NCI-H446 treated with DMSO at 0.1 percent for 48 hours (cell line): ENCODE measurements at regions not wholly inside any gene's neighbourhood (a gene's known extent, or its start where the extent isn't known, plus 50 kb on each side); places are given as distances from the start of the nearest gene placed in this dataset.
"Not testable (repeated sequence)": the region's sequence is repeated elsewhere in the genome, so short reads cannot be mapped to it uniquely, and the experiment has no call there.

Experiments
- DNase-seq: peaks from one replicate; lab custom pipeline; 2025; lab: John Stamatoyannopoulos, UW

DNA sequence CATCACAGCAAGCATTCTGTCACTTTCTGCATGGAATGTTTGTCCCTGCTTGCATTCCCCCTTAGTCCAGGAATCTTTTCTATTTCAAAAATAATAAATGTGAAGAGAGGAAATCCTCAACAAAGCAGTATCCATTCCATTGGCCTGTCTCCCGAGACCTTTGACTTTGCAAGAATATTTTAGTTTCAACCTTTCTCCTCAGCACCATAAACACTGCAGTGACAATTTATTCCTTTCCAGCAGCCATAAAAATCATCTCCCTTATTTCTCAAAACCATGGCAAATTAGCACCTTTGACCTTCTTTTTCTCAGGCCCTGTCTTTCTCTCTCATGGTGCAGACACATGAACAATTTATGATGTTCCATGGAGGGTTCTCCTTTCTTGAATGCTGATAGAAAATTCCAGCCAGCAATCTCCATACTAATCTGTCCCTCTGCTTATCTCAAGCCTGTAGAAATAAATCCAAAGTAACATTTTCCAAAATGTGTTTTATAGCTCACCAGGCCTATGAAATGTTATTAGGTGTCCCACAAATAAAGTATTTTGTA lies 352.1 kb upstream of the CCL2 start:
- DNase-seq: no peak

DNA sequence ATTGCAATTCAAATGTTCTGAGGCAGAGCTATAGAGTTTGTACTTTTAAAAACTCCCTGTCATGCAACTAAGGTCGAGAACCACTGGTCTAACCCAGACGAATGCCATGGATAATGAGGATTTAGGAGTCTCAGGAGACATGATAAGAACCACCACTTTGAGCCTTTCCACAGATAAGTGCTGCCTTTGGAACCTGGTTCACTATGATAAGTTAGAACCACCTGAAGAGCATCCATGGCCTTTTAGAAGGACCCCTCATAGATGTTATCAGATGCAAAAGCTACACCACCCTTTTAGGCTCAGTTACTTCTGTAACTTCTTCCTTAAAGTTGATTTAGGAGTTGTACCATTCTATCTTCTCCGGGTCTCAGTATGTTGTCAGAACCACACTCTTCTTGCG lies 350.6 kb upstream of the CCL2 start:
- no peak for DNase-seq

DNA sequence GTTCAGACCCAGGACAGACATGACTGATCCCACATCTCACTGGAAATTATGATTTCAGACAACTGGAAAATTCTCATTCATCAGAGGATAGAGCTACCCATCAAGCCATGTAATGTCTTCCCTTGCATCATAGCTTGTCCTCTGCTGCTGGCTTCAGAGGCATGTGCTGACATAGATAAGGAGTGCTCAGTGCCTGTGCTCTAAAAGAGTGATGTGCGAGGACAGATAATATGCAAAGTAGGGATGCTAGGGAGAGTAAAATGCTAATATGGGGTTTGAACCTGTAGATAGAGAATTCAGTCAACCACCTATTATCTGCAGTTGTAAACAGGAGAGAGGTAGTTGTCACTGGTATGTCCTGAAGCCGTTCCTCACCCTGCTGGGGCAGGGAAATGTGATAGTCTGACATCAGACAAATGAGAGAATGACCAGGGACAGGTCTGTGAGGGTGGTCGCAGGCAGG lies 349.7 kb upstream of the CCL2 start:
- DNase-seq: no peak

DNA sequence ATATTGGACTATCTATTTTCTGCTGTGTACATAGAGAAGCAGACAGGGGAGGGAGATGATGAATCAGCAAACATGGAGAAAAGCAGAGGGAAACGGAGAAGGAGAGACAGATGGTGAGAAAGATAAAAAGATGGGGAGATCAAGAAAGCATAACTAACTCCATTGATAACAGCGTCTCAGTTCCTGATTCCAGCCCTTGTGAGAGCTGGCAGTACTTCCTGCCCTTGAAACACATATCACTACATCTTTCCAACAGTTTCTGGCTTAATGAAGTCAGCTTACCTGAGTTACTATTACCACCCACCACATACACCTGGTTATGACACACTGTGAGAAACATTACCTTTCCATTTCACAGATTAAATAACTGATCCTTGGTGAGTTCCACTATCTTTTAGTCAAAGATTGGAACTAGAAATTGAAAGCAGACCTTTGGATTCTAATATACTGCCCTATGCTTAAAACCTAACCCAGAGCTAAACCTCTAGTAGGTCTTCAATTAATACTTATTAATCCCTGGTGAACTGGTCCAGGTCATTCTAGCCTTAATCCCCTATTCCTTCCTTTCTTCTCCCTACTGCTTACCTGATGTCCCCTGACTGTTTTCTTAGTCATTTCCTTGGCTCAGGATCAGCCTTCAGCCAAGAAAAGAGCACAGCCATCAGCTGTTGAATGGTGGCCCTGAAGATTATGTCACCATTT lies 346.6 kb upstream of the CCL2 start:
- no peak for DNase-seq

DNA sequence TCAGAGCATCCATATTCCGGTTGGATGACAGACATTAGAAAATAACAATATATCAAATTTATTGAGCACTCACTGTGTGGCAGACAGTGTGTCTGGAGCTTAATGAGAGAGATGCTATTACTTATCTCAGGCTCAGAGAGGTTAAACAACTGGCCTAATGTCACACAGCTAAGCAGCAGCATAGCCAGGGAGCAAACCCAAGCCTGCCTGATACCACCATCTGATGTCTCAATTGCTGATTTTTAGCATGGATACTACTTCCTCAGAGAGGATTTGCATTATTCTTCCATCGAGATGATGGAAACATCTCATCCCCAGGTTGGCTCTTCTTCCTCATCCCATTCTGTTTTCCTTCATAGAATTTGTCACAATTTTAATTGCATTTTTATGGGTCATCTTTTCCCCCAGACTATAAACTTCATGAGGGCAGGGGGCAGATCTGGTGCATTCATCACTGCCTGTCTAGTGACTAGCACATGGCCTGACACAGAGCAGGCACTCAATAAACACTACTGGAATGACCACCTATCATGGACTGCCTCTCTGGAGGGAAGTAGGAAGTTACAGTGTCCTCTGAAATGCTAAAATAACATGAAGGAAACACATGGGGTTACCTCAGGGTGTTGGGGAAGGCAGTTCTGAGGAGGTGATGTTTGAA lies 344.8 kb upstream of the CCL2 start:
- DNase-seq: no peak

DNA sequence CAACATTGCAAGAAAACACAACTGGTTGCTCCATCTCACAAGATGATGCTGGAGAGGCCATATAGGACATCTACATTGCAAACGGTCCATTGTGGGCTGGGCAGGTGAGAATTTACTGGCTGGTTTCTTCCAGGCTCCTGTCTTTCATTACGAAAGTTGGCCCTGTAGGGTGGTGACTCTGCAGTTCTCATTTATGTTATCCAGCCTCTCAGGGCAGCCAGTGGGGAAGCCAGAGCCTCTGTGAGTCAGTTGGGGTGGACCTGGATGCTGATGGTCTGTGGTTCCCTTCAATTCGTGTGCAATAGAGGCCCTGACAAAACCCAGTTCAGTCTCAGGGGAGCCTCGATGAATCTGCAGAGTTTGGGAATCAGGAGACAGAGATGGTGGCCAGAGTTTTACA lies 341.0 kb upstream of the CCL2 start:
- no peak for DNase-seq

DNA sequence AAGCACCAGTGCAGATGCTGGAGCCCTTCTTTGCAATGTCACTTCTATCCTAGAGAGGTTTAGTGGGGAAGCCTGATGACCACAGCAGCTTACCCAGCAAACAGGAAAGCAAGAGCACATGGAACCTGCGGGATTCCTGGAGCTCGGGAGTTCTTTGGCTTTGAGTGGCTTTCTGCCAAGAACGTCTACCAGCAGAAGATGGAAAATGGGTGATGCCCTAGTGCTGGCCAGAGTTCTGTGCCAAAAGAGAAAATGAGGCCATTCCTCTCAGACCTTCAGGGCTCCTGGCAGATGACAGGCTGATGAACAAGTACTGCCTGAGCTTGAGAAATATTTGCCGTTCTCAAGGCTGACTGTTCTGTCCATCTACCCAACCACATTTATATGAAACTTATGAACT lies 332.1 kb upstream of the CCL2 start:
- no peak for DNase-seq

DNA sequence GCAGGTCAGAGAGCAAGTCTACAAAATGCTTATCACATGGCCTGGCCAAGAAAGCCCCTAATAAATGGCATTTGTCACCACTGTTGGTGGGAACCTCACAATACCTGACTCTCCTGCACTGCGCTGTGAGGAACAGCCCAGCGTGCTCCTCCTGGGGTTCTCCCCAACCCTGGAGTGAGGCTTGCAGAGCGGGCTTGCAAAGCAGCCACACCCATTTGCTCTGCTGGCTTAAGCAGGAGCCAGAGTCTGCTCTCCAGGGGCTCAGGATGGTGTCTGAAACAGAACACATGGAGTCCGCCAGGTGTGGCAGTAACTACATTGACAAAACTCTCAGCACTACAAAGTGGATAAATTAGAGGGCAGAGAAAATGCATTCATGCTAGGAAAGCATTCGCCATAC lies 331.0 kb upstream of the CCL2 start:
- DNase-seq: no peak

DNA sequence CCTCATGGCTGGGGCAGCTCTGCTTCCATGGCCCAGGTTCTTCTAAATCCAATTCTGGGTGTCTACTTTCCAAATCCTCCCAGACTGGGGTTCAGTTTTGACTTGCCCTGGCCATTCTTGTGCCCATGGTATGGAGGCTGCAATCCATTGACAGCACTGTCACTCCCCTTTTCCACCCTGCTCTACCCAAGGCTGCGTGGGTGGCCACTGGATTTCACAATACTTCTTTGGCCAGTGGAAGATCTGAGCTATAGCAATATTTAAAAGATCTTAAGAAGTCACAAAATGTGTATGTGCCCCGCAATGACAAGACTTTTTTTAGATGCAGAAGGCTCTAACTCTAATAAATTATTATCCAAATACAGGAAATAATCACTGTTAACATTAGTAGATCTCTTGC lies 329.4 kb upstream of the CCL2 start:
- no peak for DNase-seq

DNA sequence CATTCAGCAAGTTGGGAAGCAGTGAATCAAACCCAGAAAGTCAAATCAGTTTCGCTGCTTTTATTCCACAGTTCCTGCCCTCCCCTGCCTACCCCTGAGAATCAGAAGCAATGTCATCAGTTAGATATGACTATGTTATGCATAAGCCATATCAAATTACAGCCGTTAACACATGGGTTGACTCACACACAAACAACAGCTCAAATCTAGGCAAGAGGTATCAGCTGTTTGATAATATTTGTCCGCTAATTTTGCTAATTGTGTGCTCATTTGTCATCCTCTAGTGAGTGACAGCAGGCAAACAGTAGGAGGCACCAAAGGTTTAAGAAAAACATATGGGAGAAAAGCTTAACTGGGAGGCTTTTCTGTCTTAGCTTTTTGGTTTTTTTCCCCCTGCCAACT lies 327.4 kb upstream of the CCL2 start:
- DNase-seq: no peak

DNA sequence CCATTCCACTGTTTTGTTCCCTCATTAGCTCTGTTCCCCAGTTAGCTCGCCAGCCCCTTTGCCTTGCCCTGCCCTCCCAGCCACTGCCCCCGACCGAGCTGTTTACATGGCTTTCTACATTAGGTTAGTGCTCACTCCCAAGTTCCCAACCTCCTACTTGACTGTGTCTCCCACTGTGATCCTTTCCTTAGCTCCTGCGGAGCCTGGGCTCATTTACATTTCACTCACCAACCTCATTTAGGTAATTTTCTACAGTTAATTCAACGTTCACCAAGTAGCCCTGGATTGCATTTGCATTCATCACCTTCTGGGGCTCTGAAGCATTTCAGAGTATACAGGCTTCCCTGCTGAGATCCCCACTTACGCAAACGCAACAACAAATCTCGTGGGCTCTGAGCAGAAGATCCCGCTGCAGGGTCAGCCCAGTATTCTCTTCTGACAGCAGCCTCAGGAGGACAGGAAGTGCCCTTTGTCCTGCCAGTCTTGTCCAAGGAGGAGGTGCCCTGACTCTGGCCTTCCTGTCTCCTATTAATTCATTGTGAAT lies 325.8 kb upstream of the CCL2 start:
- DNase-seq: no peak

DNA sequence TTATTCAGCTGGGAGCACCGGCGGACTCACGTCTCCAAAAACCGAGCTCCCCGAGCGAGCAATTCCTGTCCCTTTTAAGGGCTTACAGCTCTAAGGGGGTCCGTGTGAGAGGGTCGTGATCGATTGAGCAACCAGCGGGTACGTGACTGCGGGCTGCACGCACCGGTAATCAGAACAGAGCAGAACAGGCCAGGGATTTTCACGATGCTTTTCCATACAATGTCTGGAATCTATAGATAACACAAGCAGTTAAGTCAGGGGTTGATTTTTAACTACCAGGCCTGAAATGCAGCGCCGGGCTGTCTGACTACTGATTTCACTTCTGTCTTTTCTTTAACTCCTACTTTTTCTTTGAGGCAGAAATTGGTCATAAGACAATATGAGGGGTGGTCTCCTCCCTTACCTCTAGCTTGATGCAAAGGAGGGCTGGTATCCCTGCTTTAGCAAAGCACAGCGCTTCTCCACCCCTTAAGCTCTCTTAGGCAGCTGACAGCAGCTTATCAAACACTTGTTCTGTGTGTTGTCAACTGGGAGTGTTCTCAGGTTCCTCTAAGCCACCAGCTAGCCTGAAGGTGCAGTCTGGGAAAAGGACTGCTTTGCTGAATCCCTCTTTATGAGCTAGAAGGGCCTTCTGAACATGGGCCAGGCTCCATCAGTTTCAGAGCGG lies 323.8 kb upstream of the CCL2 start:
- not testable (repeated sequence) for DNase-seq

DNA sequence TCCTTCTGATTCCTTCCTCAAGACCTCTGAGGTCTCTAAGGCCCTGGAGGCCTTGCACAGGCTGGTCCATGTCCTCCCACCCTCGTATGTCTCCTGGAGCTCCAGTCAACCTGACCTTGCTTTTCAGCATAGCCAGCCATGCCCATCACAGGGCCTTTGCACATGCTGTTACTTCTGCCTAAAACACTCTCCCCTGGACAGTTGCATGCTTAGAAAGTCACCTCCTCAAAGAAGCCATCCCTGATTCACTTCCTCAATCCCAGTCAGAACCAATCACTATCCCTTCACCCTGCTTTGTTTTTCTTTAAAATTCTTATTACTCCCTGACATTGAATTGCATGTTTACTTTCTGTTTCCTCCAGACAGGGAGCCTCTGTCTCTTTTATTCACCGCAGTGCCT lies 322.1 kb upstream of the CCL2 start:
- DNase-seq: no peak

DNA sequence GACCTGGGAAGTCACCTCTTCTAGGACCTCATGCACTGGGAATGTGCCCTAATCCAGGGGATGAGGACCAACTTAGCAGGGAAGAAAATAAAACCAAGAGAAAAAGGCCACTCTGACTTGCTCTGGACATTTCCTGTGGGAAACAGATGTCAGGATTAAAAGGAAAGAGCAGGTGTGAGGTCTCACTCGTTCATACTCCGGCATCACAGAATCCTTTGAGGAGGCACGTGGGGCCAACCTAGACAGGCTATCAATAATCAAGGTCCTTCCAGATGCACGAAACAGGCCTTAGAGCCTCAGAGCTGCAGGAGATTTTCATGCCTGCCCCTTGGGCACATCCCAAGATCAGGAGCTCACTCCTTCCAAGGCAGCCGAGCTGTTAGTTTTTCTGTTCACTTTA lies 321.5 kb upstream of the CCL2 start:
- no peak for DNase-seq

DNA sequence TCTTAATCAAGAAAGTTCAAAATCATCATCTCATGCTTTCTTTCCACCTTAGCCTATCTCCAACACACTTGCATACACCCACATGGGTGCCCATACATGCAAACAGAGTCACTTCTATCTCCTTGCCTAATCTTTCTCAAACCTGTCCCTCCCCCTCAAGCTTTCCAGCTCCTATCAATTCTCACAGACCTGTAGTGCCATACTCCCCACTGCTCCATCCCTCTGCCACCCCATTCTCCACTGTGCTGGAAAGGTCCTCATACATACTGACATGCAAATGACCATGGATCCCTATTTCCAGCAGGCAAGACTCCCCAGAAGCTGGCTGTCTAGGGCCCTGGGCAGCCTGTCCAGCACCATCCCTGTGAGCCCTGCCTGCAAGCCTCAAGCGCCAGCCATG lies 320.4 kb upstream of the CCL2 start:
- no peak for DNase-seq

DNA sequence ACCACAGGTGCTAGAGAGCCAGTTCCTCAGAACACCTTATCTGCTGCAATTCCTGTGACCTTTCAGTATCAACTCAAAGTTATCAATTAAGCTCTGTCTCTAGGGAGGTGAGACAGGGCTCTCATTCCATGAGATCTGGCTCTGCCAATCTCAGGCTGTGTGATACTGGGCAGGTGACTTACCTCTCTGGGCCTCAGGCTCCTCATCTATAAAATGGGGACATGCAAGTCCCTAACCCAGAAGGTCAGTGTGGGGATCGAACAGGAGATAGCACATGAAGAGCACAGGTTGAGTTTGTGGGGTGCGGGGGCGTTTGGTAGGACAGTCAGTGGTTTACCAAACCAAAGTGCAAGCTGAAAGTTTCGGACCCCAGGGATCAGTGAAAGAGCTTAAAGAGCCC lies 319.3 kb upstream of the CCL2 start:
- DNase-seq: no peak

DNA sequence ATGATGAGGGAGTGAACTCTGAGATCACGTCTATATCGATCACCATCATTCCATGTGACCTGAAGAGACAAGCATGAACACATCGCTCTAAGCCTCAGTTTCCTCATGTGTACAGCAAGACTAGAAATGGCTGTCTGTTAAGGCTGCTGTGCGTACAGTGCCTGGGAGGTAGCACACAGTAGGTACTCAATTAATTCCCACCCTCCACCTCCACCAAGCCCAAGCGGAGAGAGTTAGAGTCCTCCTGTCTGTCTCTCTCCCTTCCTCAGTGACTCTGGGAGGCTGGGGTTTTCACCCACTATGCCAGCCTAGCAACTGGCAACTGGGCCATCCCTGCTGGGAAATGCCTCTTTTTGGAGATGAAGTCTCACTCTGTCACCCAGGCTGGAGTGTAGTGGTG lies 318.3 kb upstream of the CCL2 start:
- no peak for DNase-seq

DNA sequence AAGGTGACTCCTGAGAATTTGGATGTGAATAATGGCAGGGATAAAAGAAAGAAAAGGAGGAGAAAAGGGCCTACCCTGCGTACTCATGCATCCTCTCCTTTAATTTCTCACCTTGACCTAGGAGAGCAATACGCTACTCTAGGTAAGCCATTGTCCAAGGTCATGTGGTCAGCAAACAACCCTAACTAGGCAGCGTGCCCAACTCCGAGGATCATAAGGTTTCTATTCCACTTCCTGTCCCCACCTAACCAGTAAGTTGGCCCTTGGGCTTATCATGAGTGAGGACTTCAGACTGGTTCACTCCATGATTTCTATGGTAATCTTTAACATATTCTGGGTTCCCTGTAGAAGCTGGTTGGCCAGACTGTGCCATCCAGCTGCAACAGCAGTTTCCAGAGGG lies 315.1 kb upstream of the CCL2 start:
- DNase-seq: no peak

DNA sequence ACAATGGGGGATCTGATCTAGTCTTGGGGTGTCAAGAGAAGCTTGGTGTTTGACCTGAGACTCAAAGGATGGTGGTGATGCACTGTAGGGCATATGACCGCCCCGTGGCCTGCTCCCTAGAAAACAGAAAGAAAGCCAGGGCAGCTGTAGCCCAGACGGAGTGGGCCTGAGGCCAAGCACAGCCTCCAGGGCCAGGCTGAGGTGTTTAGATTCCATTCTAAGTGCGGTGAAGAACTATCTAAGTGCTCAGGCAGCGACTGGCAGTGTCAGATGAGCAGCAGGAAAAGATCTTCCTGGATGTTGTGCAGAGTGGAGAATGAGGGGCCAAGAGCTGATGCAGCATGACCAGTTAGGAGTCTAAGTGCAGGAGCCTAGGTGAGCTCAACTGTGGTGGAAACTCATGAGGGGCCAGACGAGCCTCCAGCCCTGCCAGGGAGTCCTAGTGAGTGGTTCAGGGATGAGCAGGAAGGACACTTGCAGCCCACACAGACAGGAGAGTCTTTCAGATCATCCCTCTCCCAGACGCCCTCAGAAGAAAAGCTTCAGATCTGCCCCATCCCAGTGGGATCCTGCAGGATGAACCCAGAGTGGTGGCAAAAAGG lies 314.2 kb upstream of the CCL2 start:
- DNase-seq: no peak

DNA sequence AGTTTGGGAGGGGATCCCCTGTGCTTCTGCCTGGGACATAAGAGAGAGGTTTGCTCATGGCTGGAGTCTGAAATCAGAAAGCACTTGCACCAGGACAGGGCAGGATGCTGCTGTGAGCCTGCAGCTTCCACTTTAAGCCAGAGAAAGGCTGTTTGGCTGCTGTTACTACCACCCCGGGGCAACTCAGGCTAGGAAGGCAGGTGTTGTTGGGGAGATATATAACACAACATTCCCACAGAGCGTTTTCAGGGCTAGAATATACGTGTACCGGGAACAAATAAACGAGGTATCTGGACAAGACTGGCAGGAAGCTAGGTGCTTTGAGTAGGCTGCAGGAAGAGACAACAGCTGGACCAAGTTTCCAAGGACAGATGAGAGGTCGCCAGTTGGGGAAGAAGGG lies 313.3 kb upstream of the CCL2 start:
- no peak for DNase-seq

DNA sequence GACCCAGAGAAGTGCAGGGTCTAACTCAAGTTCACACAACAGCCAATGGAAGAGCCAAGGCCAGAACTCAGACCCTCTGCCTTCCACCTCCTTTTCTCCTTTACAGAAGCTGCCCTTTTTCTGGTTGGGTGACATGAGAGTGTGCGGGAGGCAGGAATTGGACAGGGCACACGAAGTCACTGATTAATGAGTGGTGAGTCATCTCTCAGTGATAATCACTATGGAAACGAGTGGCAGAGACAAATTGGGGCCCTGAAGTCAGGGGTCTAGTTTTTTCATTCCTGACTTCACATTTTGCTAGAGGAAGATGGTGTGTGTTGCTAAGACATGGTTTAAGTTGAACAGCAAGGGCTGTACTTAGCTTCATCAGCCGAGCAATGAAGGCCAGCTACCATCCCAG lies 312.7 kb upstream of the CCL2 start:
- no peak for DNase-seq

DNA sequence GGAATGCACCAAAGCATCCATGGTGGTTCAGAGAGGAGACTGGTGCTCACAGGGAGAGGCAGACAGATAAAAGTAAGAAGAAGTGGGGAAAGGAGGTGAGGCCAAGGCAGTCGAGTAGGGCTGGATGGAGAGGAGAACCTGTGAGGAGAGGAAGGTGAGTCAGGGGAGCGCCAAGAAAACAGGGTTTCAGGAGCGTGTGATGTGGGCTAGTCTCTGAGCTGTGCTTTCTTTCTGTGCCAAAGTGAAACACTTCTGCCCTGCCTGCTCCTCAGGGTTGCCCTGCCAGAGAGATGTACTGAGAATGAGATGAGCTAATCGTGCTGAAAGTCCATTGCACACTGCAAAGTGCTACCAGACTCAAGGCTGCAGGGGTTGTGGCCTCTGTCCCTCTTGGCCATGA lies 310.7 kb upstream of the CCL2 start:
- no peak for DNase-seq

DNA sequence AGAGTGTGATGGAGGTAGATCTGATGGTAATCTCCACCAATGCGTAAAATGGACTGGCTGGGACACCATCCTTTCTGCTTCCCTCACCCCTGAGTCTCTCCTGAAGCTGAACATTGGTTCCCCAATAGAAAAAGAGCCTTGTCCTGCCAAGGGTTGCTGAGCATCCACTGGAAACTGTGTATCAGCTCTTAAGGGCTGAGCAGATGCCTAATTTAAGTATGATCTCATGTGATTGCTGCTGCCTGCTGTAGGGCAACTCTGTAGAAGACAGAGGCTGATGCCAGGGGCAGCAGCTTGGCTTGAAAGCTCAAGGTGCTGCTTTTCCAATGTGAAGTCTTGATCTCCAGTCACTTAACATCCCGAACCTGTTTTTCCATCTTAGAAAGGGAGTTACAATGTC lies 310.3 kb upstream of the CCL2 start:
- DNase-seq: no peak
